Midbrain (tissue), 1 donor: ENCODE measurements at regions not wholly inside any gene's neighbourhood (a gene's known extent, or its start where the extent isn't known, plus 50 kb on each side); places are given as distances from the start of the nearest gene placed in this dataset.

Experiments used
- DNase-seq: peaks from one replicate; lab custom pipeline; 2025; lab: John Stamatoyannopoulos, UW

DNA sequence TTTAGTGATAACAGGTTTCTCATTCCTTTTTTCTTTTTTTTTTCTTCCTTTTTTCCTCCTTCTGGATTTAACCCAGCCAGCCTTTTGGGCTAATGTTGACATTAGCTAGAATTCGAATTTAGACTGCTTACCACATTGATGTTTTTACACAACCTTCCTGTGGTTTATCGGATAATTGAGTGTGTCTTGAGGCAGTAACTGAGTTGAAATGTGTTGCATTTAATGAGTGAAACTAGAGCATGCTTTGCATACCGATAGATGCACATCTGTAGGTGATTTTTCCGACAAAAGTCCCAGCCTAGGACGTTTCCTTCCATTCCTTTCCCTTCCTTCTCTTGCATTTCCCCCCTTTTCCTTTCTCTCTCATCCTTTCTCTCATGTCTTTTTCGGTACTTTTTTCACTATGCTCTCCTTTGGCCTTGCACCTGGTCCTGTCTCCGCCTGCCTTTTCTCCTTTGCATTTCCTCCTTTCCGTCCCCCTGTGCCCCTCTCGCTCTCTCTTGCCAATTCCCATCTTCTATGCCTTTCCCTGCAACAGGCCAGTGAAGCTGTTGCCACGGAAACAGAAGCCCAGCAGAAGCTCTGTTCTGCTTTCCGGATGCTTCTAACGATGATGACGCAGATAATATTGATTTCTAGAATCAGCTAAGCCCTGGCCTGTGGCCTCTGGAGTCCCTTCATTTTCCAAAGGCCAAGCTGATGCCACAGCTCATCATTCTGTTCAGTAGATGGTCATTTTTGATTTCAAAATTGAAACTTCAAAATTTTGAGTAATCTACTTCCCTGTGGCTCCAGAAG is 76.1 kb downstream of the SLC25A47 start:
- DNase-seq = no peak

DNA sequence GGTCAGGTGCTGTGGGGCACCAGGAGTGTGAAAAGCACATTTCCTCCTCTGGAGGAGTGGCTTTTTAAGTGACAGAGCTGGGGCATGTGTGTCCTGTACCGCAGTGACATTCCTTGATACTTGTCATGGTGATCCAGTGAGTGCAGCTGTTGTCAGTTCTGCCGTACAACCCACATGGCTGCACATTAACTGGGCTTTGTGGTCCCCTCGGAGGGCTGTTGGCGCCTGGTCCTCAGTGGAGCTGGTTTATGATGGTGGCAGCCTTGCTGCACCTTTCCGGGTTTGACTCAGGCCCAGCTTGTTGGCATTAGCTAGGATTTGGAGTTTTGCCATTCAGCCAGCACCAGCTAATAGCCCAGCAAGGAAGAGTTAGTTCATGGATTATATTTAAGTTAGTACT is 77.0 kb downstream of the SLC25A47 start:
- DNase-seq = no peak

DNA sequence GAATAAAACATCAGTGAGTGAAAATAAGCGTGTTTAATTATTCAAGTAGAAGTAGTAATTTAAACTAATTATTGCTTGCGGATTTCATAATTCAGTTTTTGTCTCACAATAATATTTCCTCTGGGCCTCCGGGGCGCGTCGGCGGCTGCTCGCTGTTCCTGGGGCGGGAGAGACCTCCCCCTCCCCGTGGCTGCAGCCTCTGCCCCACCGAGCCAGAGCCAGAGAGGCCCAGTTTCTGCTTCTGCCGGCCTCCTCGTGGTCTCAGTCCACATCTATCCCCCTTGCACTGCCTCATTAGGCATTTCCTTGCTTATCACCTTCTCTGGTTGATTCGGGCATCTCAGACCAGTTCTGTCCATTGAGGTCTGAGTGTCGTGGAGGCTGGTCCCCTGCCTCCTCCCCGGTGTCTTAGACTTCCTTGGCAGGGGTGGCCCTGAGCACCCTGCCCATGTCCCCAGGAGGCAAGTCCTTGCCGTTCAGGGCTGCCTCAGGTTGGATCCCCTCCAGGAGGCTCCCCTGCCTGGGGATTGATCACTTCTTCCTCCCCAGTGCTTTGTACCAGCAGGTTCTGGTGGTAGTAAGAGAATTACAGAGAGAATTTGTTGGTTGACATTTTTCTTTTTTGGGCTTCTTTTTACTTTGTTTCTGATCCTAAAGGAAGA is 78.0 kb downstream of the SLC25A47 start:
- no peak for DNase-seq

DNA sequence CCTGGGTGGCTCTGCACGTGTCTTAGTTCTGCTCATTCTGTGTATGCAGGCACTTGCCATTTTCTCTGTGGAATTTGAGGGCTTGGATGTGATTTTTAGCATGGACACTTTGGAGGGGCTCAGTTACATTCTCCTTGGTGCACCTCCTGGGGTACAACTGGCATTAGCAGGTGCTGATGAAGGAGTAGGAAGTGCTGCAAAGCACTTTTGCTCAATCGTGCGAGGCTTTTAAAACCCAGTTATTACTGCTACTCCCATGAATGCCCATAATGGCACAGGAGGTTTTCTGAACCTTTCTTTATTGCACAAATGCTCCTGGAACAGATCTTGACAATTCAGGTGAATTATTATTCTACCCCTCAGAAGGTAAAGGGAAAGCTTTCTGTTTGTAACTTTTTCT is 78.7 kb downstream of the SLC25A47 start:
- no peak for DNase-seq

DNA sequence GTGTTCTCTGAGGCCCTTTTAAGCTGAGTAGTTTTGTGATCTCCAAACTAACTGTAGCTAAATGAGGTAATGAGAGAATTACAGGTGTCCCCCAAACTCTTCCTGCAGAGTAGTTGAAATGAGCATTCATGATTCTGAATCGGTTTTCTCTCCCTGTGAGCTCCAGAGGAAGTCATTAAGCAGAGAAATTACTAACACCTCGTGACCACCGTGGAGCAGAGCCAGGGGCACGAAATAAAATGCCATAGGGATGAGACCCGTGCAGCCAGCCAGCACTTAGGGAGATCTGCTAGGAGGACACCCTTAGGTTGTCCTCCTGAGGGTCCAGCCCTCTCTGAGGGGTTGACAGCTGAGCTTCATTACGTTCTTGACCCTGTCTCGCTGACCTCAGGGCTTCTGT is 79.5 kb downstream of the SLC25A47 start:
- DNase-seq = no peak

DNA sequence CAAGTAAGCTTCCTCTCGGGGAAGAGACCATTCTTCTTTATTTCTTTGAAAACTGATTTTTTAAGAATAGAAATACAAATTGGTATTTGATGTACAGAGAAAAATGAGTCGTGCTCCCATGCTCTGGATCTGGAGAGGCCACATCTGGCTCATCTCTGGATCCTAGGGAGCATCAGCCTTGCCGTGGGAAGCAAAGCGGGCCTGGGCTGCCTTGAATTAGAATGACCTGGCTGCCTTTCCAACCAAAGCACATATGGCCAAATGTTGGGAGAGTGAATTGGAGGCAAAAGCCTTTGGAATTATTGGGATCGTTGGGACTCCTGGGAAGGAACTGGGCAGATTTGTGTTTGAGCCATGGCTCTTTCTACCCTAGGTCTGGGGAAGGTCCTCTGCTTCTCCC is 80.0 kb downstream of the SLC25A47 start:
- no peak for DNase-seq

DNA sequence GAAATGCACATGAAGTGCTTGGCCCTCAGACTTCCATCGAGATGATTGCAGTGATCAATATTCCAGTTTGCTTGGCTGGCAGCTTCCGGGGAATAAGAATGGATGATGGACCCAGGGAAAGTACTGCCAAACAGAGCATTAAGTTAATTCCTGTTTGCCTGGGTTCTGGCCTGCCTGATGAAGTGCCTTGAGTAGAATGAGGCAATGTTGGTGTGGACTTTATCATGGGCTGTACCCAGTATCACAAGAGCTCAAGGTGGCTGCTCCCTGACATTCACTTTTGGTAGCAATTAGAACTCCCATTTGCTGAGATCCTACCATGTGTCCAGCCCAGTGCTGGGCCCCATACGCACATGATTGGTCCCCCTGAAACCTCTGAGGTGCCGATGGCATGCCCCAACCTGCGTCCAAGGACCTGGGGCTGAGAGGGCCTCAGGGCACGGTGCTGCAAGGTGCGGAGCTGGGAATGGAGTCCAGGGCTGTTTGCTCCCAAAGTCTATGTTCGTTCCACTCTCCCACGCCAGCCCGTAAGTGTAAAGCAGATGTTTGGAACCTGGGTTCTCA is 80.7 kb downstream of the SLC25A47 start:
- no peak for DNase-seq

DNA sequence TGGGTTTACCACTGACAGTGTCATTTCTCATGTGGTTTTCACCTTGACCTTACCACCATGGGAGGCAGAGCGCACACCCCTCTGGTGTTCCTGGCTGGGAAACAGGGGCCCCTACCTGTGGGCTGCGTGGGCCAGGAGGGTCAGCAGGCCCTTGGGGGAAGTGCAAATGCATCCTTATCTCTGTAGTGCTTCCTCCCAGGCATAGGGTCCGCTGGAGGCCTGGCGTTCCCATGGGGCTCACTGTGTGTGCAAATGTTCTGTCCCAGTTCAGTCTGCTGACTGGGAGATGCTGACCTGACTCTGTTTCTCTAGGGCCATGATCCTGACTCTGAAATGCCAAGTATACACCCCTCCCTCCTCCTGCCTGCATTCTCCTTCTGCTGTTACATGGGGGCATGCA is 81.3 kb downstream of the SLC25A47 start:
- no peak for DNase-seq

DNA sequence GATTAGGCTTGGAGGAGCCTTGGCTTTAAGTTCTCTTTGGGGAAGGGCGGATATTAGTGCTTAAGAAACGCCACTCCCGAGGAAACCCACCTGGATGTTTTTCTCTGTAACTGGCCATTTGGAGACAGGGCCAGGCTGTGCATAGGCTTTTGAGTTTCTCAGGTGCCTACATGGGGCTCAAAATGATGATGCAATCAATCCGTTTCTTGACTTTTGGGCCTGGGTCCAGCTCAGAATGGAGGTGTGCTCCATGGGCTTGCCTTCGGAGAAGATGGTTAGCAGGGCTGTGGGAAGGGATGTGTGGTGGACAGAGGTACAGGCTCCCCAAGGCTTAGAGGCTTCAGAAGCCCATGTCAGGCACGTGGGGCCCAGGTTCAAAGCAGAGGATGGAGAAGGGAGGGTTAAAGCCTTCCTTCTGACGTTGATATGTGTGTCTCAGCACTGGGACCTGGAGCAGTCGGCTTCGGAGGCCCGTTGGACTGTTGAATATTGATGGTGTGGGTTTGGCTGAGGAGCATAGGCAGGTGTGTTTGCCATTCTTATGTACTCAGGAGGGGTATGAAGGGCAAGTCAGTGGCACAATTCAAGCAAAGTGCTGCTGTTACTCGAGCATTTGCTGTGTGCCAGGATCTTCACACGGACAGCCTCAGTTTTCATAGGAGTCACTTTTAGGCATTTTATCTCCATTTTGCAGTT is 82.8 kb downstream of the SLC25A47 start:
- no peak for DNase-seq

DNA sequence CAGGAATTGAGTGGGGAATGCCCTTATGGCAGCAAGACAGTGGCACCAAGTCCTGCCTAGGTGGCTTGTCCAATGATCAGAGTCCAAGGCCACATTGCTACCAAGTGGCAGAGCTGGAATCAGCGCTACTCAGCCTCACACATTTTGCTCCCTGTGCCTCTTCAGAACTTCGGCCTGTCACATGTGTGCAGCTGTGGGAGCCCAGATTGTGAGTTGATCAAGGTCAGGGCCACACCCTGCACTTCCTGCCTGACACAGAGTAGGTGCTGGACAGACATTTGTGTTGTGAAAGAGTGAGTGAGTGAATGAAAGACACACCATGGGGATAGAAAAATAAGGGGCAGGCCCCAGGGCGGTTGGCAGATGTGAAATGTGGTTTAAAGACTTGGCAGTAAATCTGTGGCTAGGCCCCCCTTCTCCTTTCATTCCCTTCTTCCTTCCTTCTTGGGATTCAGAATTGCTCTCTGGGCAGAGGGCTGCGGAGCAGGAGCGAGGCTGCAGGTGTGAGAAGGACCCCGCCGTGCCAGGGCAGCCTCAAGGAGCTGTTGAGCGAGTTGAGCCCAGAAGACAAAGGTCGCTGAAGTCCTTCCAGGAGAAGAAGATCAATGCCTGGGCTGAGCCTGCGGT is 83.5 kb downstream of the SLC25A47 start:
- no peak for DNase-seq

DNA sequence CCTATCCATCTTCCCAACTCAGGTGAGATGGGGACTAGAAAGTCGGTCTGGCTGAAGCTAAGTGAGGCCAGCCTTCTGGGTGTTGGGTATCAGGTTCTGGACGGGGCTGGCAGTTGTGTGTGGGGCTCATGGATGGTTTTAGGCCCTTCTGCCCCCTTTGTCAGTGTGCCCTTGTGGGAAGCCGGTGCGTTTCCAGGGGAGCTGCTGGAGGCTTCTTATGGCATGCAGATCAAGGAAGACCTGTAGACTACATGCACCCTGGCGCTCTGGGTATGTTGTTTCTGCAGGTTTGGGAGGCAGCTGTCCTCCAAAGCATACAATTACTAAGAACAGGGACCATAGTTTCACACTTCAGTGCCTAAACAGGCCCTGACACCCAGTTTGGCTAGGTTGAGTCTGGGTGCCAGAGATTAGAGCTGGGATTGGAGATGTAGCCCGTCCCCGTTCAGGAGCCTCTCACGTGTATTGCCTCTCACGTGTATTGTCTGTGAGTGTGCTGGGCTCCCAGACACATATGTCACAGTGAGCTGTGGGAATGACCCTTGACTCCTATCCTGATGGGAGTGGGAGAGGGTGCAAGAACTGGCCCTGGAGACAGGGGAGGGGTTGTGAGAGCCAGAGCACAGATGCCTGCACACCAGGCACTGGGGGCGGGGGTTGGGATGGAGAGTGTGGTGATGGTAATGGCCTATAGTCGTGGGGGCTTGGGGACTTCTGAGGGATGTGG is 84.4 kb downstream of the SLC25A47 start:
- no peak for DNase-seq

DNA sequence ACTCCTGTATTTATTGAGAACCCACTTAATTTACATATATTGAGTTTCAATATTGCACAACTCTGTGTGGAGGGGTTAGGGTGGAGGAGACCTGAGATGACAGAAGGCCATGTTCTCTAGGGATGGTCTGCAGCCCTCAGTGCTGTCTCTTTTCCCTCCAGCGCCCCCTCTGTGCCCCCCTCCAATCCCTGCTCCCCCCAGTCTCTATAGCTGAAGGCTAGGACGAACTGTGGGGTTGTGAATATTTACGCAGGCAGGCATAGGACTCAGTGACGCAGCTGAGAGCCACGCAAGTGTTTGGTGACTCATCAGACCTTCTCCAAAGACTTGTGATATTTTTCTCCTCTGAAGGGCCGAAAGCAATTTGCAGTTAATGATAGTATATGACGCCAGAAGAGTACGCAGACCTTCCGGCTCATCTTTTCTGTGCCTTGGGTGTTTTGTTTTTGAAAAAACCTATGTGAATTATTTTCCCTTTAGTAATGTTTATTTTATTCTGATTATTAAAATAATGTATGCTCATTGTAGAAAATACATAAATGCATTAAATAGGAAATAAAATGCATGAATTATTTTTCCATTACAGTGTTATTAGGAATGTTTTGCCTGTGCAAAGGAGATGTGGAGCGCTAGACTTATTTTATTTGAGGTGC is 85.3 kb downstream of the SLC25A47 start:
- no peak for DNase-seq

DNA sequence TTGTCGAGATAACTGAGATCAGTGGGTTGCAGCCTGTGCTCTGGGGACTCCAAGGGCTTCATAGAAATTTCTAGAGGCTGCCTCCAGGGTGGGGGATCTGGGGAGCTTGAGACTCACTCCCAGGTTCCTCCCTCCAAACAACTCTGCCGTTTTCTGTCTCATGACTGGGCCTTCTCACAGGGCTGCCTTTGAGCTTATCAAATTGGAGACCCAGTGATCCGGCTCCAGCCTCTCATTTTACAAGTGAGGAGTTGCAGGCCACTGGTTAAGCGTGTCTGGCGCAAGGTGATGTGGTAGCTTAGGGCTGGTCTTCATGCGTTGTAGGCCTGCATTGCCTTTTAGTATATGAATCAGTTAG is 85.8 kb downstream of the SLC25A47 start:
- no peak for DNase-seq

DNA sequence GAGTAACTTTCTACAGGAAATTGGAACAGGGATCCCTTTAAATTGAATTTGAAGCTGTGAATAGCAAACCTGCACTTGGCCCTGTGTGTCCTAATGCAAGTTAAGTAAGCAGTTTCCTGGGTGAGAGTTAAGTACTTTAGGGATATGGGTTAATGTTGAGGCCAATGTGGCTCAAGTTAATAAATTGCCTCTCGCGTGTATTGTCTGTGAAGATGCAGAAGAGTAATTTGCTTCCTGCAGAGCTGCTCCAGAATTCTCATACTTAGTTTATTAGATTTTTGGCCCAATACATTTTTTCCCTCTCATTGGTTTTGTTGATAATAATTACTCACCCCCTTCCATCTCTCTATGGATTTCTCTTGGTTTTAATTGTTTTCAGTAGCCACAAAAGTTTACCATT is 86.5 kb downstream of the SLC25A47 start:
- DNase-seq = no peak

DNA sequence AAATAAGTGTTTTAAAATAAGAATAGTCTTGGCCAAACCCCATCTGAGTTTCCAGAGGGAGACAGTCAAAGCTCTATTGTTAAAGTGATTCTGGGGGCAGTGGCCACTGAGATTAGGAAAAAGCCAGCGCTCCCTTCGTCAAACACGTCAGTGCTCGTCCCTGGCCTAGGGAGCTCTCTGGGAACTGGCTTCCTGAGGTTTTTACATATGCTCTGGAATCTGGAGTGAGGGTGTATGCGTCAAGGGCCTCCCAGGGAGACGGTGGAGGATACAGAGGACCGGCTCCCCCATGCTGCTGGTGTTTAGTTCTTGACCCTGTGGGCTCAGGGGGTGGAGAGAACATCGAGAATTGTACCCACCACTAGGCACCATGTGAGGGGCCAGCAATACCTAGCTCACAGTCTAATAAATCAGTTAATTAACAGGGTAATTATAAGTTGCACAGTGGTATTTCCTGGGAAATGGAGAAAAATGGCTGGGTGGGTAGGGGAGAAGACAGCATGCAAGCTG is 87.0 kb downstream of the SLC25A47 start:
- no peak for DNase-seq

DNA sequence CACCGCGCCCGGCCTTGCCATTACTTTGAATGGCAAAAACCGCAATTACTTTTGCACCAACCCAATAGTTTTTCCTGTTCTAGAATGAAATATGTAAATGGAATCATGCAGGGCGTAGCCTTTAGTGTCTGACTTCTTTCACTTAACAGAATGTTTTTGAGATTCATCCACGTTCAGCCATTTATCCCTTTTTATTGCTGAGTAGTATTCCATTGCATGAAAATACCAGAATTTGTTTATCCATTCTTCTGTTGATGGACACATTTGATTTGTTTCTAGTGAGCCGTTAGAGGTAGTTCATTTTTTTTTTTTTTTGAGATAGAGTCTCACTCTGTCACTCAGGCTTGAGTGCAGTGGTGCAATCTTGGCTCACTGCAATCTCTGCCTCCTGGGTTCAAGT is 90.6 kb downstream of the SLC25A47 start:
- DNase-seq = no peak

DNA sequence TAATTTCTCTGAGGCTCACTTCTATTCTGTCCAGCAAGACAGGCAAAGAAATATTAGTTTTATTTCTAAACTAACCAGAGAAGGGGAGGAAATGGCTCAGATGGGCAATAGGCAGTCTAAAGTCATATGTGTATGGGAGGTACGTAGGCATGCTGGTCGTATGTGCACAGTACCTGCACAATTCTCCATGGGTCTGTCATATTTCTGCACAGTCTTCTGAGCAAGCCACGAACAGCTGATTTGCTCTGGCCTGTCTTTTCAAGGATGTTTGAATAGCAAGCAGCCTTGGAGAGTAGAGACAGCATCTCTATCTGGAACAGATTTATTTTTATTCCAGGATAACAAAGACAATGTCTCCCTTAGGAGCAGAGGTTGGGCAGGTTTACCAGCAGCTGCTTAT is 92.1 kb downstream of the SLC25A47 start:
- no peak for DNase-seq

DNA sequence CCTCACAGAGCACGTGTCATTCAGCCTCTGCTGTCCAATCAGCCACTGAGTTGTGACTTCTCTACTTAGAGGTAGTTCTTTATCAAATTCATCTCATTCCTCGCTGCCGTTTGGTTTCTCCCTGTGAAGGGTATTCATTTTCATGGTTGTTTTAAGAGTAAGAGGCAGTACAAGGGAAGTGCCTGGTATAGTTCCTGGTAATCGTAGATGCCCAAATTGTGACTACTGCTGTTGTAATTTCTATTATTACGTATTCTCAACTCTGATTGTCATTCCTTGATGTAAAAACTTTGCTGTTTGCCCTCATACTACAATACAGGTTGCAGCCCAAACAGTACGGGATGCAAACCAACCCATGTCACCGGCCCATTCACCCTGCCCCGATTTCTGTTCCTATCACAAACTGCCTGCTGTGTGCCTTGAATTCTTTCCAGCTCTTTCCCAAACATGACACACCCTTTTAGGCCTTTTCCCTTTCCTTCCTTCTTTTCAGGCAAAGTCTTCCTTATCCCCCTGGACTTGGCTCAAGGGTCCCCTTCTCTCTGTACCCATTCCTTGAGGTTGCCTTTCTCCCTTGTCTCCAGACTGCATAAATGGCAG is 93.0 kb downstream of the SLC25A47 start:
- DNase-seq = no peak

DNA sequence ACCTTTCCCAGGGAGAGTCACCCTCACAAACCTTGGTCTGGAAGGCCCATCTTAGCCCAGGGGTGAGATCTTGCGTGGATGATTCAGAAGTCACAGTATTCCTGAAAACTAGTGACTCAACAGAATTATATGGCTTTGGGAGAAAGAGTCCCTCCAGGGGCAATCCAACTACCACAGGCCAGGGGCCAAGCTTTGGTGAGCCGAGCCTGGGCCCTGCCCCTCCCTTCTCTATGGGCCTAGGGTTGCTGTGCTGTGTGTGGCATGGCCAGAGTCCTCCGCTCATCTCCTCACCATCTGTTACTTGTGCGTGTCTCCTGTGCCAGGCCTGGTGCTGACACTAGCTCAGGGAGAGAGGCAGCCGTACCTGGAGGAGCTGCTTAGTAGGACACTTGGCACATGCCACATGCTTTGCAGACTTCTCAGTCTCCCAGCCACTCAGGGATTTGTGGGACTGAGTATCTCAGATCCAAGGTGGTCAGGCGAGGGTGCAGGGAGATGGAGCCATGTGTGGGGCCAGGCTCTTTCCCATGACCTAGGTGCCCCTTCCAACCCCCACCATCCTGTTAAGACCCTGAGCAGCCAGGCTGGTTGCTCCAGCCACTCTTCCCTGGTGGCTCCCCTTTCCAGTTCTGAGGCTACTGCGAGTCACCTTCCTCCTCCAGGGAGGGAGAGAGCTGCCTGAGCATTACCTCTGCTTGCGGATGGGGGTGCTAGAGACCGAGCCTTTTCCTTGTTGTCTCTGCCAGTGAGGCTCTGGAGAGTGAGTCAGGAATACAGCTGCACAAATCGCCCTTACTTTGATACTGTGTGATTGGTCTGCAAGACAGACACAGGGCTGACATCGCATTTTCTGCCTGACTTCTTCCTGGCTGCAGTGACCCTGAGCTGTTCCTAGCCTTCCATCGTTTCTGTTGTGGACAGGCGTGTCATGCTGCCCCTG is 94.1 kb downstream of the SLC25A47 start:
- peak; percentile 66 for DNase-seq
